Testis (tissue), 2 donors: ENCODE measurements at regions not wholly inside any gene's neighbourhood (a gene's known extent, or its start where the extent isn't known, plus 50 kb on each side); places are given as distances from the start of the nearest gene placed in this dataset.

ENCODE experiments used
- CTCF ChIP-seq, 3 experiments: fragments of 450-650 bp in 2 of 3; fragments of 200-600 bp in 1 of 3; sonication (generic) in 1 of 3; IDR thresholded peaks; one replicate each; pipeline ENCODE4 v1.5.1; 2016 to 2019; ENCODE audit warnings: antibody characterized with exemption in 3 of 3, mild to moderate bottlenecking in 2 of 3, moderate library complexity in 1 of 3
- POLR2A ChIP-seq: fragments of 450-650 bp; IDR thresholded peaks from one replicate; pipeline ENCODE4 v1.6.1; 2017; ENCODE audit warnings: antibody characterized with exemption, mild to moderate bottlenecking, moderate library complexity

- TF ChIP-seq POLR2A (no peak), CTCF (IDR thresholded peaks at IDR 0.05) (no peak)
Observed at GRCh38 chr1:82511441-82511840, 710.7 kb downstream of the ADGRL2 start.
